ENCODE measurements at regions not wholly inside any gene's neighbourhood (a gene's known extent, or its start where the extent isn't known, plus 50 kb on each side); places are given as distances from the start of the nearest gene placed in this dataset.

DNA sequence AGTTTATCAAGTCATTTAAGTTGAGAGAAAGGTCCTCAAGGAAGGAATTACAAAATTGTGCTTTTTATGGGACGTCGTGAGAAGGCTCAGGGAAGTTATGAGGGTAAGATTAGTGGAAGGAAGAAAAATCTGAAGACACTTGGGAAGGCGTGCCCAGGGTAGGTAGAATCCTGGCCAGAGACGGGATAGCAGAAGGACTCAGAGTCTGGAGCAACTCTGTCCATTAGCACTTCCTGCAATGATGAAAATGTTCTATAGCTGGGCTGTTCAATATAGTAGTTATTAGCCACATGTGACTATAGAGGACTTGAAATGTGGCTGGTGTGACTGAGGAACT lies 271.0 kb upstream of the ZPLD1 start:
- Histone ChIP-seq H3K9me2 (ENCODE audit: insufficient read depth) (no peaks in the 10 kb centered on the region), H3K79me2 (ENCODE audit: insufficient read depth, low read length) (no peaks in the 10 kb centered on the region)
- BruUV-seq (replicated peaks): no TSS peak

More for the DNA sequence above, 271.0 kb upstream of the ZPLD1 start:
- H3K9me3 ChIP-seq (ENCODE audit: control insufficient read depth in 1 of 2, insufficient read depth in 1 of 2, low read depth in 1 of 2, low read length in 2 of 2): no peaks in the 10 kb centered on the region
- no peaks in the 10 kb centered on the region for H4K20me1 ChIP-seq (ENCODE audit: insufficient read depth)
- H2AFZ ChIP-seq (ENCODE audit: low read depth, low read length, poor library complexity, severe bottlenecking): no peak overlapping the region
- POLR2A ChIA-PET: no interaction called here
- DNase-seq (ENCODE audit: low read depth, low spot score) (no peak), ATAC-seq (no peak)
- no peak overlapping the region for H3K27ac ChIP-seq (ENCODE audit: low read depth, low read length)
- H3K4me3 ChIP-seq (replicated peaks in 1 of 2; ENCODE audit: low read depth in 1 of 2, low read length in 2 of 2): no peak overlapping the region
- intact Hi-C loops (cut with micrococcal nuclease): no loop called here
- H3K27me3 ChIP-seq (ENCODE audit: insufficient read depth, low read length): no peaks in the 10 kb centered on the region
- RAD21 ChIA-PET (ENCODE audit: low non-redundant PET in 1 of 2, low total read pairs in 2 of 2, uncharacterized antibody in 2 of 2, unreplicated experiment in 2 of 2): no interaction called here
- CTCF ChIA-PET: no interaction called here
- H3K36me3 ChIP-seq (ENCODE audit: control insufficient read depth in 1 of 2, insufficient read depth in 2 of 2, low read length in 2 of 2): no peaks in the 10 kb centered on the region
- no peak overlapping the region for H3K9ac ChIP-seq (ENCODE audit: low read length)
- H3K4me2 ChIP-seq (ENCODE audit: low read length): no peak overlapping the region
- TF ChIP-seq SIN3A (IDR thresholded peaks at IDR 0.05; ENCODE audit: low read depth) (no peak), POLR2A (IDR thresholded peaks at IDR 0.05; ENCODE audit: borderline replicate concordance, extremely low read depth, insufficient read depth, insufficient read length) (no peak), POLR2AphosphoS5 (IDR thresholded peaks at IDR 0.05; ENCODE audit: low read depth, low read length) (no peak), RAD21 (IDR thresholded peaks at IDR 0.05; ENCODE audit: low read depth) (no peak), YY1 (IDR thresholded peaks at IDR 0.05; ENCODE audit: extremely low read depth, insufficient replicate concordance, low read depth, low read length) (no peak), SRF (IDR thresholded peaks at IDR 0.05; ENCODE audit: low read depth) (no peak), CEBPB (IDR thresholded peaks at IDR 0.05; ENCODE audit: low read depth) (no peak)
- TF ChIP-seq, protein P1, sequence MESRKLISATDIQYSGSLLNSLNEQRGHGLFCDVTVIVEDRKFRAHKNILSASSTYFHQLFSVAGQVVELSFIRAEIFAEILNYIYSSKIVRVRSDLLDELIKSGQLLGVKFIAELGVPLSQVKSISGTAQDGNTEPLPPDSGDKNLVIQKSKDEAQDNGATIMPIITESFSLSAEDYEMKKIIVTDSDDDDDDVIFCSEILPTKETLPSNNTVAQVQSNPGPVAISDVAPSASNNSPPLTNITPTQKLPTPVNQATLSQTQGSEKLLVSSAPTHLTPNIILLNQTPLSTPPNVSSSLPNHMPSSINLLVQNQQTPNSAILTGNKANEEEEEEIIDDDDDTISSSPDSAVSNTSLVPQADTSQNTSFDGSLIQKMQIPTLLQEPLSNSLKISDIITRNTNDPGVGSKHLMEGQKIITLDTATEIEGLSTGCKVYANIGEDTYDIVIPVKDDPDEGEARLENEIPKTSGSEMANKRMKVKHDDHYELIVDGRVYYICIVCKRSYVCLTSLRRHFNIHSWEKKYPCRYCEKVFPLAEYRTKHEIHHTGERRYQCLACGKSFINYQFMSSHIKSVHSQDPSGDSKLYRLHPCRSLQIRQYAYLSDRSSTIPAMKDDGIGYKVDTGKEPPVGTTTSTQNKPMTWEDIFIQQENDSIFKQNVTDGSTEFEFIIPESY (IDR thresholded peaks at IDR 0.05; ENCODE audit: extremely low read depth, insufficient replicate concordance, low read length): no peak
- TF ChIP-seq, protein P2, sequence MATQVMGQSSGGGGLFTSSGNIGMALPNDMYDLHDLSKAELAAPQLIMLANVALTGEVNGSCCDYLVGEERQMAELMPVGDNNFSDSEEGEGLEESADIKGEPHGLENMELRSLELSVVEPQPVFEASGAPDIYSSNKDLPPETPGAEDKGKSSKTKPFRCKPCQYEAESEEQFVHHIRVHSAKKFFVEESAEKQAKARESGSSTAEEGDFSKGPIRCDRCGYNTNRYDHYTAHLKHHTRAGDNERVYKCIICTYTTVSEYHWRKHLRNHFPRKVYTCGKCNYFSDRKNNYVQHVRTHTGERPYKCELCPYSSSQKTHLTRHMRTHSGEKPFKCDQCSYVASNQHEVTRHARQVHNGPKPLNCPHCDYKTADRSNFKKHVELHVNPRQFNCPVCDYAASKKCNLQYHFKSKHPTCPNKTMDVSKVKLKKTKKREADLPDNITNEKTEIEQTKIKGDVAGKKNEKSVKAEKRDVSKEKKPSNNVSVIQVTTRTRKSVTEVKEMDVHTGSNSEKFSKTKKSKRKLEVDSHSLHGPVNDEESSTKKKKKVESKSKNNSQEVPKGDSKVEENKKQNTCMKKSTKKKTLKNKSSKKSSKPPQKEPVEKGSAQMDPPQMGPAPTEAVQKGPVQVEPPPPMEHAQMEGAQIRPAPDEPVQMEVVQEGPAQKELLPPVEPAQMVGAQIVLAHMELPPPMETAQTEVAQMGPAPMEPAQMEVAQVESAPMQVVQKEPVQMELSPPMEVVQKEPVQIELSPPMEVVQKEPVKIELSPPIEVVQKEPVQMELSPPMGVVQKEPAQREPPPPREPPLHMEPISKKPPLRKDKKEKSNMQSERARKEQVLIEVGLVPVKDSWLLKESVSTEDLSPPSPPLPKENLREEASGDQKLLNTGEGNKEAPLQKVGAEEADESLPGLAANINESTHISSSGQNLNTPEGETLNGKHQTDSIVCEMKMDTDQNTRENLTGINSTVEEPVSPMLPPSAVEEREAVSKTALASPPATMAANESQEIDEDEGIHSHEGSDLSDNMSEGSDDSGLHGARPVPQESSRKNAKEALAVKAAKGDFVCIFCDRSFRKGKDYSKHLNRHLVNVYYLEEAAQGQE (IDR thresholded peaks at IDR 0.05; ENCODE audit: low read depth): no peak
- no peaks in the 10 kb centered on the region for H3K4me1 ChIP-seq (ENCODE audit: control insufficient read depth in 1 of 2, insufficient read depth in 2 of 2, low read length in 2 of 2)

Data from HCT116 (cell line).